ENCODE measurements at regions not wholly inside any gene's neighbourhood (a gene's known extent, or its start where the extent isn't known, plus 50 kb on each side); places are given as distances from the start of the nearest gene placed in this dataset.

DNA sequence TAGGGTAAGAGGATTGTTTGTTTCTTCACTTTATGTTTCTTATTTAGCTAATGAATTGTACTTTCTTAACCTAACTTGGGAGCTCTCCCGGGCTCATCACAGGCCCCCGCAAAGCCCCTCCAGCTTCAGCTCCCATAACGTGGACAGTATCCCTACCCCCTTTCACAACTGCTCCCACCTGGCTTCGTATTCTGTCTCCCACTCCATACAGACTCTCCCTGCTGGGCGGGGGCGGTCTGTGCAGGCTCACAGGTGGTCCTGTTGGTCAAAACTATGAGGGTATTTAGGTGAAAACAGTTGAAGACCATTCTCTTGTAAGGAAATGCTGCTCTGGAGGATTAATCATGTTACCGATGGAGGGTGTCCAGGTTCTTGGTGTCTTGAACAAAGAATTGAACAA is 805.3 kb downstream of the SEMA5A start:
- DNase-seq: no peak

DNA sequence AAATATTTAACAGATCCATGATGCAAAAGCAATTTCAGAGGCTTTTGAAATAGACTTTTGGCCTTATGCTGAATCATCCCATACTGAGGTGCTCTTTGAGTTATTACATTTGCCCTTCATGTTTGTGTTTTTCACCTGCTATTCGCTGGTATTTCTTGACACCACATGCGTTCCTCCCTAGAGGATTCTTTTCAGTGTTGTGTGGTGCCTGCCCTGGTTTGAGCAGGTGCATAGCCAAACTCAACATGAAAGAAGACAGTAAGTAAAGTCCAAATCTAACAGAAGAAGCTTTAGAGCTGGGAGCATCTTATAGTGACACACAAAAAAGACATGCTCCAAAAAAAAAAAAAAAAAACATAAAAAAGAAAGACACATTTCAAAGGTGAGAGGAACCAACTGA is 796.3 kb downstream of the SEMA5A start:
- DNase-seq: no peak

DNA sequence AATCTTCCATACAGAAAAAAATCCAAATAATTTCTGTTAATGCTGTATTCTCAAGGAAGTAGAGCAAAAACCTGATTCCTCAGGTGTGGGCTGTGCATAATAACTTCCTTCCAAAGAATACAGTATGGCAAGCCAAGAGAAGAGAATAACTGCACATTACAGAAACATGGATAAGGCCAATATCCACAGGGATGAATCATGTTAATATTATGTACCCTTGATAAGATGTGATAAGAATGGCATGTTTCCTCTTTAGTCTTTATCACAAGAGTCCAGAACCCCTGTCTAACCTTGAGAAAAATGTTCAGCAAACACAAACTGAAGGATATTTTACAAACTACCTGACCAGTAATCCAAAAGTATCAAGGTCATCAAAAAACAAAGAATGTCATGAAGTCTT is 795.8 kb downstream of the SEMA5A start:
- no peak for DNase-seq

DNA sequence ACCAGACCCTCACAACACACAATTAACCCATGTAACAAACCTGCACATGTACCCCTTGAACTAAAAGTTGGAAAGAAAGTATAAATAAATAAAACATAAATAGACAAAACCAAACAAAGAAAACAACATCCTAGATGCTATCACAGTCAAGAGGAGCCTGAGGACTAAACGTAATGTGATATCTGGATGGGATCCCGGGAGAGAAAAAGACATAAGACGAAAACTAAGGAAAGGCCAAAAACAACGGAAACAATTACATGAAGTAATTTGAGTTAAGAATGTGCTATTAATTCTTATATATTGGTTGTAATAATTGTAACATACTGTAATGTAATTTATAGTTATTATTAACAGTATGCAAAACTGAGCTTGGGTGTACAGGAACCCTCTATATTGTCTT is 793.9 kb downstream of the SEMA5A start:
- DNase-seq: no peak

DNA sequence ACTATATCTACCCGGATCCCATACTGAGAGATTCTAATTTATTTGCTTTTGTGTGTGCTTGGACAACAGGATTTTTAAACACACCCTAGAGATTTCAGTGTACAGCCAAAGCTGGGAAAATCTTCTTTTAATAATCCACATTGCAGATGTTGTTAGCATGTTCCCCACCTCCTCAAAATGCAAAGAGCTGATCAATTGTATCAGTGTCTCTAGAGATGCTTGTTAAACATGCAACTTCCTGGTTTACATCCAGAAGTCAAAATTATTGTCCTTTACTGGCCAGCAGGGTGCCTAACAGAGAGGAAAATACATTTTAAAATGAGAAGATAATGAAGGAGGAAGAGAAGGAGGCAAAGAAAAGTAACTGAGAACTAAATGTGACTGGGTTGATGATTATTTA is 793.3 kb downstream of the SEMA5A start:
- DNase-seq: no peak

DNA sequence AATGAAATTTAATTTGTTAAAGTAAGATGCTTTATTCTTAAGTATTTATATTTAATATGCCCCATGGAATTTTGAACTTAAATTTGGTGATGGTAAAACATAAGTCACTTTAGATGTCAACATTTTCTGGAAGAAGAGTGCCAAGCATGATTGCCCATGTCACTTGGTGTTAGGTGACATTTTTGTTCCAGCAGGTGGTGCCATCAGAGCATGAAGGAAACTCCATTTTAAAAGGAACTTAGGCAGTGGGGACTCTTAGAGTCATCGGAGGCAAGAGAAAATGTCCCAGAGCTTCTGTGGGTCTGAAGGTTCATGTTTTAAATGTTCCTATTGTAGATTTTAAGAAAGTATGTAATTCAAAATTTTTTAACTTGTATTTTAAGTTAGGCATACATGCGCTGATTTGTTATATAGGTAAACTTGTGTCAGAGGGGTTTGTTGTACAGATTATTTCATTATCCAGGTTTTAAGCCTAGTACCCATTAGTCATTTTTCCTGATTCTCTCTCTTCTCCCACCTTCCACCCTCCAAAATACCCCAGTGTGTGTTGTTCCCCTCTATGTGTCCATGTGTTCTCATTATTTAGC is 789.3 kb downstream of the SEMA5A start:
- no peak for DNase-seq

DNA sequence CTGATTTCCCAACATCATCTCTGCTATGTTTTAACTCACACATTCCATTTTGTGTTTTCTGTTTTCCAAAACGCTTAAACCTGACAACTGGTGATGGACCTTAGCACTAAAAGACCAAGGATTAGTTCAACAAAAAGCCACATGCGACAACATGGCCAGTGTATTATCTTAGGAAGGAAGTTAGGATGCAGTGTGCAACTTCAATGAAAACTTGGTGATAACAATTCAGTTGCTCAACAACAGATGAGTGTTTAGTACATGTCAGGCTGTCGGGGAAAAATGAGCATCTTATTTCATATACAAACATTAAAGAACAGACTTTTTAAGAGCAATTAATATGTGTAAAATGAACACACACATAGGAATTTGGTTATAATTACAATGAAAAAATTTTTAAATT is 780.0 kb downstream of the SEMA5A start:
- DNase-seq: no peak

DNA sequence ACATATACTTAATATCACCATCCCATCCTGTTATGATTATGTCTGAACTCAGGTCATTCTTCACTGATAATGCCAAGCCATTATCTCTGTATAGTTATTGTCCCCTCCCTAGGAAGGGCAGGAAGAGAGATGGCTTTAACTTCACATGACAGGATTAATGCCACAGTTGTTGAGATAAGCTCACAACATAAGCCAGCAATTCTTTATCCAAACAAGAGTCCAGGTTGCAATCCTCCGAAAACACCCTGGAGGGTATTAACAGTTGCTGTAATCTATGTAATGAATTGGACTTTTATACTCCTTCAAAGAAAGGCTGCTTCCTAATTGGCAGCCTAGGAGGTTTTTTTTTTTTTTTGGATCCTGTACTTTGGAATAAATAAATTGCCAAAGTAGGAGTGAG is 779.4 kb downstream of the SEMA5A start:
- no peak for DNase-seq

DNA sequence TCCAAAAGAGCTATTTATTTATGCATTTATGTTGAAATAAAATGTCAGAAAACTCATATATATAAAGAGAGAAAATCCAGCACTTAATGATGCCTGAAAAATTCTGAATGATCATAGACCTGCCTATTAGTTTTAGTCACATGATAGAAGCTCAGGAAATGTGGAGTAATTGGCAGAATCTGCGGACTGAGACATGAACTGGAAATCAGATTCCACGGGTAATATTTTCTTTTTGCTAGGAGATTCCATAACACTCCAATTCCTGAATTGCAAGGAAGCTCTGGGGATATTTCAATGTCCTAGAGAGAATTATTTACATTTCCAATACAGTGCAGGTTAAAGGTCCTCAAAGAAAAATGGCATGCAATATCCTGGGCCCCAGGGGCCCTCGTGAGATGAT is 778.8 kb downstream of the SEMA5A start:
- DNase-seq: no peak

DNA sequence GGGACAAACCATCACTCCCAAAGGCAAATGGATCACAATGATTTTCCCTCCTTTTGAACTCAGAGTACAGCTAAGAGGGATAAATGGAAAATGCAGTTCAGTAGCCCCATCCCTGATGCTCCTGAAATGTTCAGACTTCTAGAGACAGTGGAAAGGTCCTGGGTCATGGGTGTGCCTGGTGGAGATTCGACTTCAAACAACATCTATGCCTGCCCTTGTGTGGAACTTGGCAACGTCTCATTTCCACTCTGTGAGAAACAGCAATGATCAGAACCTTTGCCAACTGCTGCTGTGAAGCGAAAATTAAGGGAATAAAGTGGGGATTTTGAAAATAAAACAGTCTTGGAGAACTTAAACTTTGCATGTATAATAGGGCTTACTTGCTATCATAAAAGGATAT is 778.1 kb downstream of the SEMA5A start:
- DNase-seq: no peak

DNA sequence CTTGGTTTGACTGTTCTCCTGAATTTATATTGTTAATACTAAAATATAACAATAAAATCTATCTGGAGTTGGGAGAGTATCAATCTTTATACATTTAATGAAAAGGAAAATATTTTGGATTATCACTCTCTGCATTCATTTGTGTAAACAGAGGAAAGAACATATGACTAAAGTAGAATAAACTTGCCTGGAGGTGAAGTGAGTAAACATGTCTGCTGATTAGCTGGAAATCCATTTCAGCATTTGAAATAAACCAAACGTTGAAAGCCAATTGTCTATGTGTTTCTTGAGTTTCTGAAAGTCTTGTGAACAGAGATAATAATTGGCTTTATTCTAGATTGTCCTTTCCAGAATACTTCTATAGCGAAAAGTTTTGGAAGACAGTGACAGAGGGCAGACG is 776.2 kb downstream of the SEMA5A start:
- DNase-seq: no peak

DNA sequence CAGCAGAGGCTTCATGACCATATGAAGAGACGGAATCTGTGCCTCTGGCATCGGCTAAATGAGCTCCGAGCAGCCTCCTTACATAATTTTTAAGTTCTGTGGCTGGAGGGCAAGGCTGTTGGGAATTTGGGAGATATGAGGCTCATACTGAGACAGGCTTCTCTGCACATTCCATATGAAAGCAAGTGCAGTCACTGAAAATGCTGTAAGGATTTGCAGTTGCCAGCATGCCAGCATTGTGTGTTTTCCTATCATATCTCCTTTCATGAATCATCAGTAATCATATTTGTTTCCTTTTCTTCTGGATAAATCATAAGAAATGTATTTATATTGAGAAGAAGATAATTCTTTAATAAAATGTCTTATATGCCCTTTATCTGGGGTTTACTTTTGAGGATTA is 775.4 kb downstream of the SEMA5A start:
- DNase-seq: no peak

DNA sequence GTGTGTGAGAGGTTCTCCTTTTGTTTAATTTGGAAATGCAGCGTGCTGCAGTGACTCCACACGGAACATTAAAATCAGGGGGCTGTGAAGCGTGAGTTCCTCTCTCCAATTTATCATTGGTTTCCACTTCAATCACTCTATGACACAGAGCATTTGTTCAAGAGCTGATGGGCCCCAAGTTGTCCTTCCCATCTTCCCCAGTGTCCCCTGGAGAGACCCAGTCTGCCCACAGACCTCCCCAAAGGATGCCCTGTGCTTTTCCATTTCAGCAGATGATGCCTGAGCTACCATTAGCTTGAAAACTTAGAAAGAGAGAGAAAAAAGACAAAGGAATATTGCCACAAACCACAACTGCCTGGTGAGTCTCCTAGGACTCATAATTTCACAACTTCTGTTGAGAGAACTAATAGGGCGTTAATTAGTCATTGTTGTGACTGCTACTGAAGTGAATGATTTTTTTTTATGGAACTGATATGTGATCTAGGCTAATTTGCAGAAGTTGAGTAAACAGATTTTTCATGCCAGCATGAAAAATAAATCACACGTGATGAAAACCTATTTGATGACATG is 772.7 kb downstream of the SEMA5A start:
- DNase-seq: no peak

DNA sequence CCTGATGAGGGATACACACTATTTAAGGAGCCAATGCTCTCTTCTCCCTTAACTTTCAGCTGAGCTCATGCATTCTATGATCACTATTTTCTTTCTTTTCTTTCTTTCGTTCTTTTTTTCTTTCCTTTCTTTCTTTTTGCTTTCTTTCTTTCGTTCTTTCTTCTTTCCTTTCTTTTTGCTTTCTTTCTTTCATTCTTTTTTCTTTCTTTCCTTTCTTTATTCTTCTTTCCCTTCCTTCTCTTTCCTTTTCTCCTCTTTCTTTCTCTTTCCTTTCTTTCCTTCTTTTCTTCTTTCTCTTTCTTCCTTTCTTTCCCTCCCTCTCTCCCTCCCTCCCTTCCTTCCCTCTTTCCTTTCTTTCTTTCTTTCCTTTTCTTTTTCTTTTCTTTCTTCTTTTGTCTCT is 761.2 kb downstream of the SEMA5A start:
- no peak for DNase-seq

DNA sequence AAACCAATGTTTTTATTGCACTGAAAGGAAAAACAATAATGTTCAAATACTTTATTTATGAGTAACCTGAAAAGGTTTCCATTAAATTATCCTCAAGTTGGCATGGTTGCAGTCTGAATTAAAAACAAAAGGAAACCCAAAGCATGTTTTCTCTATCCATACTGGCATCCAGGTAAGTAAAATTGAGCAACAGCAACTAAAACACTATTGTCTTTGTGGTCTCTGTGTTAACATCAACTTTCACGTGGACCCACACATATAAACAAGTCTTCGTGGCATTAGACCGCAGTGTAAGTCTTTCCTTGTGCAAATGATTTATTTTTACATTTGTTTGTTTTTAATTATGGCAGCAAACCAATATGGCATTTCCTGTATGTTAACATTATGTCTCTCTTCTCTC is 757.6 kb downstream of the SEMA5A start:
- DNase-seq: no peak

DNA sequence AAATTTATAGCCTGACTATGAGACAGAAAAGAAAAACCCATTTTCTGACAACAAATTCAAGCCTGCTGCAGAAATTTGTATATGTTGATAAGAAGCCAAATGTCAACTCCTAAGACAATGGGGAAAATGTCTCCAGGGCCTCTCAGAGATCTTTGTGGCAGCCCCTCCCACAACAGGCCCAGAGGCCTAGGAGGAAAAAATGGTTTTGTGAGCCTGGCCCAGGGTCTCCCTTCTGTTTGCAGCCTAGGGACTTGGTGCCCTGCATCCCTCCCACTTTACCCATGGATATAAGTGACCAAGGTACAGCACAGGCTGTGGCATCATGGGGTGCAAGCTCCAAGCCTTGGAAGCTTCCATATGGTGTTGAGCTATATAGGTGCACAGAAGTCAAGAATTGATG is 740.2 kb downstream of the SEMA5A start:
- no peak for DNase-seq

DNA sequence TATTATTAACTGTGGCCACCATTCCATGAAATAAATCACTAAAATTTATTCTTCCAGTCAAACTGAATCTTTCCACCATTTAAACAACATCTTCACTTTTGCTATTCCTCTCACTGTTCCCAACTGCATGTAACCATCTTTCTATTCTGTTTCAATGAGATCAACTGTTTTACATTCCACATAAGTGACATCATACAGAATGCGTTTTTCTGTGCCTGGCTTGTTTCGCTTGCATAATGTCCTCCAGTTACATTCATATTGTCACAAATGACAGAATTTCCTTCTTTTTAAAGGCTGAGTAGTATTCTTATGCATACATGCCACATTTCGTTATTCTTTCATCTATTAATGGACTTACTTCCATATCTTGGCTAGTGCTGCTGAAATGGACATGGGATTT is 738.2 kb downstream of the SEMA5A start:
- no peak for DNase-seq

DNA sequence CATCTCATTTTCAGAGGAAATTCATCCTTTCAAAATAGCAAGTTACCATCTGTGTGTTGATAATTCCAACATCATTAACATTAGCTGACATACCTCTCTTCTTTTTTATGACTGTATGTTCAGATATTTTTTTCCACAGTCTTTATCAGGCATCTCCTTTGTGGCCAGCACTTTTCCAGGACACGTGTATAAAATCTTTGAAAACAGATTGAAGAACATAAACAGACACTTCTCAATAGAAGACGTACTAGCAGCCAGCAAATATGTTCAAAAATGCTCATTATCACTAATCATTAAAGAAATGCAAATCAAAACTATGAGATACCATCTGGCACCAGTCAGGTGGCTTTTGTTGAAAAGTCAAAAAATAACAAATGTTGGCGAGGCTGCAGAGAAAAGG is 734.3 kb downstream of the SEMA5A start:
- DNase-seq: no peak

DNA sequence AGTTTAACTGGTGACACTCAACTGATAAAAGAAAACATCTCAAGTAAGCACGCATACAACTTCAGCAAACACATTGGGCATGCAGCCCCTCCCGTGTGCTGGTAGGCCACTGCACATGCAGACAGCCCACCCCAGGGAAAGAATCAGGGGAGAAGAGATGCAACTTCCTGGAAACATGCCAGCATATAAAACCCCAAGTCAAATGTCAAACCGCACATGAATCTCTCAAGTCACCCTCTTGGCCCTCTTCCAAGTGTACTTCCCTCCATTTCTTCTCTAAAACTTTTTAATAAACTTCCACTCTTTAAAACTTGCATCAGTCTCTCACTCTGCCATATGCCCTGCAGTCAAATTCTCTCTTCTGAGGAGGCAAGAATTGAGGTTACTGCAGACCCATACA is 732.7 kb downstream of the SEMA5A start:
- DNase-seq: no peak

DNA sequence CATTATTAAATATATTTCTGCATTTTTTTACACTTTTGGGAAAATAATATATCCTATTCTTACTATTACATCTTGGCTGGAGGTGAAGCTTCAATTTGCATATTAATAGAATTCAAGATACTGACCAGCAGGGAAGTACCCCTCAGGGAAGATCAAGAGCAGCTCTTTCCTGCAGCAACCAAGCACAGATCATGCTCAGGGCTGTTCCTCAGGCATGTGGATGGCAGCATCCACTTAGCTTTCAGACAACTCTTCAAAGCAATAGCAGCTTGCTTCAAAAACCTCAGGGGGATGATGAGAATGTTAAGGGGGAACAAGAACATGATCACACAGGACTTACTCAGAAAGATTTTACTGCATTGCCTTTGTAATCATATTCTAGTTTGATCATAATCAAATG is 731.8 kb downstream of the SEMA5A start:
- no peak for DNase-seq

DNA sequence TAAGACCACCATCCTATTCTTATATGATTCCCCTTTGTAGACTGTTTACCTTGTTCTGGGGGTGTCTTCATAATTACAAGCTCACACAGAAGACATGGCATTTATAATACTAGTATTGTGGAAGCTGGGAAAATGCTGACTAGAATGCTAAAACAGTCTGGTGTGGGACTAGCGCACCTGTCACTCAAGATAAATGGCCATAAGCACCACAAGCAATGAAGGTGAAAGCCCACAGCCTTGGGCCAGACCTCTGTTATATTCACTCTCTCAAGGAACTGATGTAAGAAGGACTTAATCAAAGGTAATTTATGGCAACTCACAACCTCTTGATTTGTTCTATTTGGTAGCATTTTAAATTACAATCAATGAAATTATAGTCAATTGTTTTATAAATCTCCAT is 721.5 kb downstream of the SEMA5A start:
- DNase-seq: no peak

DNA sequence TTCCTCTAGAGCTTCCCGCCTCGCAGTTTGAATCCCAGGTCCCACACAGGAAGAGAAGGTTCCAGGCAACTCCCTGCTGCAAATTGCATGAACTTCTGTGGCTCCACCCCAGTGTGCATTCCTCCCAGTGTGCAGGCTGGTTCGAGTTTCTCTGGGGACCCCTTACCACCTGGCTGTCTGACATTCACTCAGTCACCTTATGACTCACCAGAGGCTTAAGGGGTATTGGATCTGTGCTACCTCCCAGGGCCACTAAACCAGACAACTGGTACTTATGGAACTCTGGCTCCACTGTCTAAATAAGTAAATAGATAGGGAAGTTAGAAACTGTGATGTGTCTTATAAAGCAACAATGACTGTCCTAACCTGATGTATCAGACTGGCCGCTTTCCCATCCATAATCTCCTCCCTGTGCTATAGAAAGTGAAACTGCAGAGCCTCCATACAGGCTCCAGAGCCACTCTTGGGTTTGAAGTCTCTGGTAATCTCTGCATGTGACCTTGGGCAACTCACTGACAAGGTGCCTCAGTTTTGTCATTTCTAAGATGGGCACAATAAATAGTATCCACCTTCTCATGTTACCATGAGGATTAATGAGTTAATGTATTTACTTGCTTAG is 720.6 kb downstream of the SEMA5A start:
- DNase-seq: no peak

DNA sequence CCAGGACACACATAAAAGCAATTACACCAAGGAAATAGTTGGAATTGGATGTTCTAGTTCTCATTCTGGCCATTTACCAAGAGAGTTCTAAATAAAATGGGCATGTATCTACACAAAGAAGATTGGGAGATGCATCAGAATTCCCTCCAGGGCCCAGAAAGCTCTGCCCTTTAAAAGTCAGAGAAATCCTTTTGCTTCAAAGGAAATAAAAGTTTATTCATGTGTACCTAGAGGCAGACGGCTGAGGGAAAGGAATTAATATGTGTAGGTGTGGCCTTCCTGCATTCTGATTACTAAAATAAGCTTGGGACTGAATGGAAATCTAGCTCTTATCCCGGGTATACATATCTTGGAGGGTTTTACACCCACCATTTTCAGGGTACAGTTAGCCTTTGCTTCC is 719.4 kb downstream of the SEMA5A start:
- no peak for DNase-seq

DNA sequence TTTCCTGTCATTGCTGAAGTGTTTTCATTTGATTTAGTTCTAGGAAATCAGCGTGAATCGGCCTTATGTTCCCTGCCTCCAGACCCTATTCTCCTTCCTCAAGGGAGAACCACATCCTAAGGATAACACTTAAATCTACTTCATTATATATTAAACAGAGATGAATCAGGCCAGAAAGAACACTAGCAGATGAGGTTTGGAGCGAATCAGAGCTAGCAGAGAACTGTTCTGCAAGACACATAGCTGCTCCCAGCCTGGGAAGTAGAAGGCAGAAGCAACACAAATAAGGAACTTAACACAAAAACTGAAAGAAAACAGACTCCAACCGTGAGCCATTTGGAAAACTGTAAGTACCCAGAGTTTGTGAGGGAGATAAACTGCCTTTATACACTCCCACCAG is 718.2 kb downstream of the SEMA5A start:
- DNase-seq: no peak
